Vagina (tissue), 2 donors: ENCODE measurements at regions not wholly inside any gene's neighbourhood (a gene's known extent, or its start where the extent isn't known, plus 50 kb on each side); places are given as distances from the start of the nearest gene placed in this dataset.
"Not testable (repeated sequence)": the region's sequence is repeated elsewhere in the genome, so short reads cannot be mapped to it uniquely, and the experiment has no call there.

Experiments used
- DNase-seq, 2 donors: peaks; one replicate each; pipeline ENCODE4 v3.0.0-alpha.2; 2017; ENCODE audit errors: extremely low spot score in 2 of 2
- H3K27ac ChIP-seq: fragments of 200-600 bp; sonication (generic); one replicate; pipeline ENCODE4 v1.5.1; 2019
- H3K27me3 ChIP-seq: fragments of 200-600 bp; sonication (generic); one replicate; pipeline ENCODE4 v1.5.1; 2019
- H3K36me3 ChIP-seq, 2 donors: fragments of 200-600 bp; sonication (generic); one replicate each; pipeline ENCODE4 v1.5.1; 2017 to 2019
- H3K4me1 ChIP-seq: fragments of 200-600 bp; sonication (generic); one replicate; pipeline ENCODE4 v1.5.1; 2019
- H3K4me3 ChIP-seq, 2 donors: fragments of 200-600 bp; sonication (generic); 1 replicate in 1 of 2; 2 replicates in 1 of 2; pipeline ENCODE4 v1.5.1; 2016 to 2019
- H3K9me3 ChIP-seq: fragments of 200-600 bp; sonication (generic); one replicate; pipeline ENCODE4 v1.5.1; 2019
- CTCF ChIP-seq, 3 experiments: fragments of 450-650 bp in 2 of 3; fragments of 200-600 bp in 1 of 3; sonication (generic) in 1 of 3; IDR thresholded peaks; one replicate each; pipeline ENCODE4 v1.5.1; 2017 to 2019; ENCODE audit warnings: antibody characterized with exemption in 3 of 3, mild to moderate bottlenecking in 2 of 3, moderate library complexity in 2 of 3
- POLR2A ChIP-seq, 2 donors: fragments of 450-650 bp; IDR thresholded peaks; one replicate each; pipeline ENCODE4 v1.6.1; 2017; ENCODE audit warnings: antibody characterized with exemption in 2 of 2, mild to moderate bottlenecking in 2 of 2, moderate library complexity in 2 of 2
- POLR2AphosphoS5 ChIP-seq, 2 donors: sonication (generic); formaldehyde crosslinking; IDR thresholded peaks; one replicate each; pipeline ENCODE4 v1.9.0; 2017; ENCODE audit warnings: antibody characterized with exemption in 2 of 2, mild to moderate bottlenecking in 2 of 2, low read depth in 1 of 2; ENCODE audit not compliant: insufficient read depth in 1 of 2
- intact Hi-C: fragments of 100-400 bp; cut with DNase I; formaldehyde crosslinking; loops from one replicate; pipeline ENCODE4 v1.15.1; 2023

- H3K4me1 ChIP-seq = no peaks in the 10 kb centered on the region
- DNase-seq = no peak
- TF ChIP-seq POLR2AphosphoS5 (IDR thresholded peaks at IDR 0.05; ENCODE audit: insufficient read depth in 1 of 2, low read depth in 1 of 2) (no peak), CTCF (IDR thresholded peaks at IDR 0.05) (no peak), POLR2A (IDR thresholded peaks at IDR 0.05) (no peak)
- H3K27ac ChIP-seq = no peak overlapping the region
- H3K4me3 ChIP-seq = no peak overlapping the region
- no peaks in the 10 kb centered on the region for H3K9me3 ChIP-seq
- intact Hi-C loops = no loop called here
- H3K27me3 ChIP-seq = no peaks in the 10 kb centered on the region
- no peaks in the 10 kb centered on the region for H3K36me3 ChIP-seq
These were observed 118.1 kb upstream of the EGR2 start for GRCh38 chr10:62934258-62934657.

GRCh38 chr10:62928763-62929162, 112.6 kb upstream of the EGR2 start:
- H3K27me3 ChIP-seq, intact Hi-C loops, H3K27ac ChIP-seq, H3K4me3 ChIP-seq, H3K9me3 ChIP-seq, H3K4me1 ChIP-seq, DNase-seq, H3K36me3 ChIP-seq: not testable (repeated sequence)

- no peak for DNase-seq
- intact Hi-C loops = no loop called here
- Histone ChIP-seq H3K4me3 (no peak overlapping the region), H3K36me3 (no peaks in the 10 kb centered on the region), H3K4me1 (no peaks in the 10 kb centered on the region), H3K9me3 (no peaks in the 10 kb centered on the region), H3K27ac (no peak overlapping the region), H3K27me3 (no peaks in the 10 kb centered on the region)
- TF ChIP-seq CTCF (IDR thresholded peaks at IDR 0.05) = no peak
- TF ChIP-seq POLR2A (IDR thresholded peaks at IDR 0.05) = no peak
- TF ChIP-seq POLR2AphosphoS5 (IDR thresholded peaks at IDR 0.05; ENCODE audit: insufficient read depth in 1 of 2, low read depth in 1 of 2) = no peak
These were observed 110.2 kb upstream of the EGR2 start for GRCh38 chr10:62926407-62926806.

GRCh38 chr10:62924344-62924748, 108.2 kb upstream of the EGR2 start:
- H3K4me3 ChIP-seq = no peak overlapping the region
- intact Hi-C loops = no loop called here
- H3K36me3 ChIP-seq = no peaks in the 10 kb centered on the region

GRCh38 chr10:62919776-62920175, 103.6 kb upstream of the EGR2 start:
- H3K4me3 ChIP-seq = no peak overlapping the region
- intact Hi-C loops = no loop called here
- no peaks in the 10 kb centered on the region for H3K4me1 ChIP-seq
- H3K27me3 ChIP-seq = no peaks in the 10 kb centered on the region
- no peaks in the 10 kb centered on the region for H3K9me3 ChIP-seq
- no peak for DNase-seq
- H3K27ac ChIP-seq = no peak overlapping the region
- no peak for TF ChIP-seq POLR2AphosphoS5 (IDR thresholded peaks at IDR 0.05; ENCODE audit: insufficient read depth in 1 of 2, low read depth in 1 of 2)
- no peak for TF ChIP-seq POLR2A (IDR thresholded peaks at IDR 0.05)
- no peak for TF ChIP-seq CTCF (IDR thresholded peaks at IDR 0.05)
- H3K36me3 ChIP-seq = no peaks in the 10 kb centered on the region

More at GRCh38 chr10:62924344-62924748, 108.2 kb upstream of the EGR2 start:
- H3K9me3 ChIP-seq = no peaks in the 10 kb centered on the region
- H3K4me1 ChIP-seq = no peaks in the 10 kb centered on the region
- TF ChIP-seq POLR2AphosphoS5 (IDR thresholded peaks at IDR 0.05; ENCODE audit: insufficient read depth in 1 of 2, low read depth in 1 of 2) (no peak), POLR2A (IDR thresholded peaks at IDR 0.05) (no peak)
- DNase-seq = no peak
- H3K27ac ChIP-seq = no peak overlapping the region
- H3K27me3 ChIP-seq = no peaks in the 10 kb centered on the region

- TF ChIP-seq CTCF (IDR thresholded peaks at IDR 0.05) = no peak
- TF ChIP-seq POLR2AphosphoS5 (IDR thresholded peaks at IDR 0.05; ENCODE audit: insufficient read depth in 1 of 2, low read depth in 1 of 2) = no peak
- TF ChIP-seq POLR2A (IDR thresholded peaks at IDR 0.05) = no peak
- Histone ChIP-seq H3K4me3 (no peak overlapping the region), H3K4me1 (no peaks in the 10 kb centered on the region), H3K9me3 (no peaks in the 10 kb centered on the region), H3K36me3 (no peaks in the 10 kb centered on the region), H3K27me3 (no peaks in the 10 kb centered on the region), H3K27ac (no peak overlapping the region)
- DNase-seq = no peak
- intact Hi-C loops = no loop called here
These were observed 101.5 kb upstream of the EGR2 start for GRCh38 chr10:62917475-62918238.
